ENCODE measurements at regions not wholly inside any gene's neighbourhood (a gene's known extent, or its start where the extent isn't known, plus 50 kb on each side); places are given as distances from the start of the nearest gene placed in this dataset.

DNA sequence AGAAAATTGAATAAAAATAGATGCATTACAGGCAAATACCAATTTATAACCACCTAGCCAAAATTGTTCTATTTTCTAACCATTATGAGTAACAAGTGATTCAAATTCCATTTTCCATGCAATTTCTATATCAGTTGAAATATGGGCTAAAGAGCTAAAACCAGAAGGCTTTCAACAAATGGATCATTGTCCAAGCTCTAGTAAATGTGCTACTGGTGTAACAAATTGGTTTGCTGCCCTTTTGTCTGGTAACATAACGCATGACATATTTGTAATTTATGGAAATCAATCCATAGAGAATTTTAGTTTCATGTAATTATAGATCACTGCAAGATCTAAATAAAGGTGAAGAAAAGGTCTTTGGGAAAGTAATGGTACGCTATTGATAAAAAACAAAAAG is 708.0 kb upstream of the GRAMD2B start:
- DNase-seq (ENCODE audit: extremely low read depth, low read depth): no peak

DNA sequence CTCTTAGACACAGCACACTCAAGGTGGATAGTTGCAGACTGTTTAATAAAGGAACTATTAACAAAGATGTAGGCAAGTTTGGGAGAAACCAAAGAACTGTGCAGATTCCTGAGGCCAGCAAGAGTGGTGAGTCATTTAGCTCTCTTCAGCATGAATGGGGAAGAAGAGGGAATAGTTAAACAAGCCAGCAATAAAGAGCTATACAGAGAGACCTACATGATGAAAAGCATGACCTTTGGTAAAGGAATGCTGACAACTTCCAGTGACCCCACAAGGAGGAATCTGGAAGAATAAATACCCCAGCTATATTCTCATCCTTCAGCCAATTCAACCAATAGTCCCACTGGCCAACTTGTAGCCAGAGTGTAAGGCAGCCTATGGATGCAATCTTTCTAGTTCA is 706.0 kb upstream of the GRAMD2B start:
- TF ChIP-seq, protein P1, sequence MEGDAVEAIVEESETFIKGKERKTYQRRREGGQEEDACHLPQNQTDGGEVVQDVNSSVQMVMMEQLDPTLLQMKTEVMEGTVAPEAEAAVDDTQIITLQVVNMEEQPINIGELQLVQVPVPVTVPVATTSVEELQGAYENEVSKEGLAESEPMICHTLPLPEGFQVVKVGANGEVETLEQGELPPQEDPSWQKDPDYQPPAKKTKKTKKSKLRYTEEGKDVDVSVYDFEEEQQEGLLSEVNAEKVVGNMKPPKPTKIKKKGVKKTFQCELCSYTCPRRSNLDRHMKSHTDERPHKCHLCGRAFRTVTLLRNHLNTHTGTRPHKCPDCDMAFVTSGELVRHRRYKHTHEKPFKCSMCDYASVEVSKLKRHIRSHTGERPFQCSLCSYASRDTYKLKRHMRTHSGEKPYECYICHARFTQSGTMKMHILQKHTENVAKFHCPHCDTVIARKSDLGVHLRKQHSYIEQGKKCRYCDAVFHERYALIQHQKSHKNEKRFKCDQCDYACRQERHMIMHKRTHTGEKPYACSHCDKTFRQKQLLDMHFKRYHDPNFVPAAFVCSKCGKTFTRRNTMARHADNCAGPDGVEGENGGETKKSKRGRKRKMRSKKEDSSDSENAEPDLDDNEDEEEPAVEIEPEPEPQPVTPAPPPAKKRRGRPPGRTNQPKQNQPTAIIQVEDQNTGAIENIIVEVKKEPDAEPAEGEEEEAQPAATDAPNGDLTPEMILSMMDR (IDR thresholded peaks at IDR 0.05; ENCODE audit: low read depth, low read length): no peak
- DNase-seq (ENCODE audit: extremely low read depth, low read depth): no peak

More for the DNA sequence above, 708.0 kb upstream of the GRAMD2B start:
- TF ChIP-seq, protein P1 (IDR thresholded peaks at IDR 0.05; ENCODE audit: low read depth, low read length): no peak

DNA sequence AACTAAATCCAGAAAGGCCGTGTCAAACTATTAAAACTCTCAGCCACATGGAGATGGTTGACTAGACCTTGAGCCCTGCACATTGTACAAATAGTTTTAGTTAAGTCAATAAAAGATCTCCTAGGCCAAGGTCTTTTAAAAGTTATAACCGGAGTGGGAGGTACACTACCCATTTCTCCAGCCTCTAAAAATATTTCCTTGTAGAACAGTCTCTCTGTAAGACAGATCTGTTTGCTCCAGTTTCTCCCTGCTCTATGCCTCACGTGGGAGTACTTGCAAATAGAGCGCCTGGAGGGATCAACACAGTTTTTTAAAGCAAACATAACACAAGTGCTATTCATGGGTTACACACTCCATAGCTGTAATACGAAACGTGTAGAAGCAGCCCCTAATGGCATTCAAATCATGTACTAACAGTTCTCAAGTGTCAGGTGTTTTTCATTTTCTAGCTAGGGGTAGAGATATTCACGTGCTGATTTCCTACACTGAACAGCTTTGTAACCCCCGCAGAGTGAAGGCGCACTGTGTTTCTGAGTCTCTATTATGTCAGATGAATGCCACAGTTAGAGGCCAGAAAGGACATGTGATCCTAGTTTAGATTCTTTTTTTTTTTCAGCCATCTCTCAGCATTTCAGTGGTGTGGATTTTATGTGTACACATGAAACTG is 703.4 kb upstream of the GRAMD2B start:
- DNase-seq (ENCODE audit: extremely low read depth, low read depth): no peak
- TF ChIP-seq, protein P1 (IDR thresholded peaks at IDR 0.05; ENCODE audit: low read depth, low read length): no peak

DNA sequence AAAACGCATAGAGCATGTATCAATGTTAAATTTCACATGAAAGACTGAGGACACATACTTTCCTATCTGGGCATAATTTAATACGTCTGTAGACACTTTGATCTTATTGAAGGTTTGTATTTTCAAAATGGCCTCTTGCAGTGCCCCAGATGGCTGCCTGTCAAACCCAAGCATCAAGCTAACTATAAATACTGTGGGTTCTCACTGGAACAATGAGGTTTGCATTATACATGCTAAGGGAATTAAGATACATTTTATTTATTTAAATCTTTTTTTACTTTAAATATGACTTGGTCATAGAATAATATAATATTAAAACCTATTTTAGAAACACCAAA is 702.9 kb upstream of the GRAMD2B start:
- DNase-seq (ENCODE audit: extremely low read depth, low read depth): no peak
- TF ChIP-seq, protein P1 (IDR thresholded peaks at IDR 0.05; ENCODE audit: low read depth, low read length): no peak

DNA sequence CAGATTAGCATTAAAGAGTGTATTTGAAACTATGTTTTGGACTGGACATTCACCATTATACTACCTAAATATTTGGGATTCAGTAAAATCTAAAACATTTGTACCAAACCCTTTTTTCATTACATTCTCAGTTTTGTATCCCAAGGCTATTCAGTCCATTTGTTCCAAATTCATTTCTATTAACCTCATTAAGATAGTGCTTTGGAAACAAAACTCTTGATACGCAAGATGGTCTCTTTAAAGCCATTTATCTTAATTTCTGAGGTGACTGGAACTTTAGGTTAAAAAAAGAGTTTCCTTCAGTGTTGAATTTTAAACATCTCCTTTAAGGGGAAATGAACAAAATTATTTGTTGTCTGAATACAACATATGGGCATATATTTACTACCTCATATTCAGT is 702.5 kb upstream of the GRAMD2B start:
- DNase-seq (ENCODE audit: extremely low read depth, low read depth): no peak
- TF ChIP-seq, protein P1 (IDR thresholded peaks at IDR 0.05; ENCODE audit: low read depth, low read length): no peak

DNA sequence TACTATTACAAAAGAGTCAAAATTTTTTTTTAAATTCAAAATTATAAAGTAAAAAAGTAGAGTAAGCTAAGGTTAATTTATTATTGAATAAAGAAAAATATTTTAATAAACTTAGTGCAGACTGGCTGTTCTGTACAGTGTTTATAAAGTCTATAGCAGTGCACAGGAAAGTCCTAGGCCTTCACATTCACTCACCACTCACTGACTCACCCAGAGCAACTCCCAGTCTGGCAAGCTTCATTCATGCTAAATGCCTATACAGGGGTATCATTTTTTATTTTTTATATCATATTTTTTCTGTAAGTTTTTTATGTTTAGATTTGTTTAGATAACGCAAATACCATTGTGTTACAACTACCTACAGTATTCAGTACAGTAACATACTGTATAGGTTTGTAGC is 700.7 kb upstream of the GRAMD2B start:
- TF ChIP-seq, protein P1 (IDR thresholded peaks at IDR 0.05; ENCODE audit: low read depth, low read length): no peak
- no peak for DNase-seq (ENCODE audit: extremely low read depth, low read depth)

DNA sequence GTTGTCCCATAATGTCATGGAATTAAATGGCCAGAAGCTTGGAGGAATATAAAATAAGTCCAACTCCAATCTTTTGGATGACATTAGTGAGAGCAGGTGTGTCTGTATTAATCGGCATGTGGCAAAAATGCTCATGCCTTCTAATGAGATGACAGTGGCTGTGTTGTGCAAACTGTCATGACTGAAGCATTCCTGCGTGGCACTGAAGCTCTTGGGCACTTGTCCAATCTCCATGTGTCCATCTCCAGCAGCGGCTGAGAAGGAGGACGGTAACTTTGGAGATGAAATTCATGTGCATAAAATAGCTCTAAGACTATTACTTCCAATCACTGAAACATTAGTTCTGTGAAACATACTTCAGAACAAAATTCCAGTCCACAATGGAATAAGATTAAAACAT is 697.5 kb upstream of the GRAMD2B start:
- TF ChIP-seq, protein P1 (IDR thresholded peaks at IDR 0.05; ENCODE audit: low read depth, low read length): no peak
- no peak for DNase-seq (ENCODE audit: extremely low read depth, low read depth)

Measured in AG09319 (cell line).